GM12874 (cell line): ENCODE measurements at regions not wholly inside any gene's neighbourhood (a gene's known extent, or its start where the extent isn't known, plus 50 kb on each side); places are given as distances from the start of the nearest gene placed in this dataset.

ENCODE experiments used
- TF ChIP-seq, protein P1 (sequence below): IDR thresholded peaks from 2 replicates; pipeline ENCODE4 v1.5.1; 2011; ENCODE audit warnings: low read depth, mild to moderate bottlenecking, control low read depth, low read length, moderate library complexity; ENCODE audit not compliant: insufficient read depth

DNA sequence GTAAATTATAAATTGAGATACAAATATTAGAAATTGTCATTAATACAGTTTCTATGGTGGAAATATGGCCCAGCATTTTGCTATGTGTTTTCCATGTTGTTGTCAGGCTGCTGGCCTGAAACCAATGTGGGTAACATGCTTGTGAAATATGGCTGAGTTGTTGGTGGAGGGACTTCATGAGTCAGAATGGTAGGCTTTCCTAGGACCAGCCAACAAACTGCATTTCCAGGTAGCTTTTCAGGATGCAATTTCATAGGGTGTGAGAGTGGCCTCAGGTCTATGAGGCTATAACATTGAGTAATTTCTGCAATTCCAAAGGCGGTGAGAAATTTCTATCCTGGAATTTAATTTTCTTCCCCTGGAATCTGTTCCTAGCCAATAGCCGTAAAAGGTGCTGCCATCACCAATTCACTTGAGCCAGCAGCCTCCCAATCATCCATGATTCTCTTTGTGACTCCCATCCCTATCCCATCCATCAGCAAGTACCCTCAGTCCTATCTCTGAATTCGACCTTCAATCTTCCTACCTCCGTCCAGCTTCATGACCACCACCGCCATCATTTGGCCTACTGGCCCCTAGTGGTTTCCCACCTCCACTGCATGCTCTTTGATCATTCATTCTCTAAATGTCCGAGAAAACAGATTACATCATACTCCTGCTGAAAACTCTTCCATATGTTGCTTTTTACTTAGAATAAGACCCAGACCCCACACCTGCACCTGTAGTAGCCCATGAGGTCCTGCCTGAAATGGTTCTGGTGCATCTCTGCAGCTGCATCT, 276.6 kb upstream of the CFAP20DC start:
- TF ChIP-seq, protein P1, sequence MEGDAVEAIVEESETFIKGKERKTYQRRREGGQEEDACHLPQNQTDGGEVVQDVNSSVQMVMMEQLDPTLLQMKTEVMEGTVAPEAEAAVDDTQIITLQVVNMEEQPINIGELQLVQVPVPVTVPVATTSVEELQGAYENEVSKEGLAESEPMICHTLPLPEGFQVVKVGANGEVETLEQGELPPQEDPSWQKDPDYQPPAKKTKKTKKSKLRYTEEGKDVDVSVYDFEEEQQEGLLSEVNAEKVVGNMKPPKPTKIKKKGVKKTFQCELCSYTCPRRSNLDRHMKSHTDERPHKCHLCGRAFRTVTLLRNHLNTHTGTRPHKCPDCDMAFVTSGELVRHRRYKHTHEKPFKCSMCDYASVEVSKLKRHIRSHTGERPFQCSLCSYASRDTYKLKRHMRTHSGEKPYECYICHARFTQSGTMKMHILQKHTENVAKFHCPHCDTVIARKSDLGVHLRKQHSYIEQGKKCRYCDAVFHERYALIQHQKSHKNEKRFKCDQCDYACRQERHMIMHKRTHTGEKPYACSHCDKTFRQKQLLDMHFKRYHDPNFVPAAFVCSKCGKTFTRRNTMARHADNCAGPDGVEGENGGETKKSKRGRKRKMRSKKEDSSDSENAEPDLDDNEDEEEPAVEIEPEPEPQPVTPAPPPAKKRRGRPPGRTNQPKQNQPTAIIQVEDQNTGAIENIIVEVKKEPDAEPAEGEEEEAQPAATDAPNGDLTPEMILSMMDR = peak; percentile 27; the same call in 1 of the 2 replicates

DNA sequence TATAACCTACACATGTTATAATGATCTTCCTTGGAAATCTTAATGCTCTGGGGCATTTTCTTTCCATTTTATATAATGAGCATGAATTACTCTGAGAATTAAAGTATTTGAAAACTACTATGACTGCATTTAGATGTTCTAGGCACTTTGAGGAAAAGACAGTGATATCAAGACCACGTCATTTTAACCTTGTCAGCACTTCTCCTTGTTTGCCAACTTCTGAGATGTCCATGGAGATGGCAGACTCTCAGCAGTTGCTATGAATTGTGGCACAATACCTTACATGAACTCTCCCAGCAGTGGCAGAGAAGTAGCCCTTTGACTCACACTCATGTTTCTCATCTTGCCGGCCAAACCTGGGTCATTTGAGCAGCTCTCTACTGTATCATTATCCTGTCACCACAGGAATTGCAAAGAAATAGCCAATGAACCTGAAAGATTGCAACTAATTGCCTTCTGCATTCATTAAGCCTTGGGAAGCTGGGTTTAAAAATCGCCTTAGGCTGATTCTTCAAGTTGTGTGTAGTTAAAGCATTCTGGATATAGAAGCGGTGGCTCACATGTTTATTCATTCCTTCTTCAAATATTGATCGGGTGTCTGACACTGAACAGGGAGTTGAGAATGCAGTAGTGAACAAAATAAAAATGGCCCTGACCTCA, 272.2 kb upstream of the CFAP20DC start:
- TF ChIP-seq, protein P1 = no peak

DNA sequence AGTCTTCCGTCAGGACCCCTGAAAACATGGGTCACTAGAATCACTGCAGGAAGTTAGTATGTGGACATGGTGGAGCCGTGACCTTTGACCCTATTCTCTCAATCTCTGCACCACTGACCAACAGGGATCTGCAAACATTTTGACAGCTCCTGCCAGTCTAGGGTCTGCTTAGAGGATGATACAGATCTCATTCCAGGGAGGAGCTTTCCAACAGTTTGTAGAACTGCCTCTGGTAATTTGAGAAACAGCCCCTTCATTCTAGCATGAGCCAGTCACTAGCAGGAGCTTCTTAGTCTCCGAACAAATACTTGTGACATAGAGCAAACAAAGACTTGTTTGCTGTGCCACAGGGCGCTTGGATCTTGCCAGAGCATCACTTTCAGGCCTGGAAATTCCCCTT, 270.3 kb upstream of the CFAP20DC start:
- TF ChIP-seq, protein P1 = no peak

DNA sequence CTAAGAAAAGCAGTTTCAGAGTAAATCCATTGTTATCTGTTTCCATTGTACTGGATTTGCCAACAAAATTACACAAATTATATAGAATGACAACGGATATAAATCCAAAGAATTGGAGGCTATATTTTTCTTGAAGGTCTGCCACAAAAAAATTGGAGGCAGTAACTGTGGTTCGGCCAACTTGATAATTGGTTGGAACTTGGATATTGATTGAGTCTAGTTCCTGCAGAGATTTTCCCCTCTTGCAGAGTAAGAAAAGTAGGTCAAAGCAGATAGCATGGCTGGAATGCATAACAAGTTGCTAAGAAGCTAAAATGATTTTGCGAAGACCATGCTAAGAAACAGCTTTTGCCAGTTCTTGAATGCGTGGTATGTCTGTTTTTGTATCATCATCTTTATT, 269.6 kb upstream of the CFAP20DC start:
- TF ChIP-seq, protein P1 = no peak

DNA sequence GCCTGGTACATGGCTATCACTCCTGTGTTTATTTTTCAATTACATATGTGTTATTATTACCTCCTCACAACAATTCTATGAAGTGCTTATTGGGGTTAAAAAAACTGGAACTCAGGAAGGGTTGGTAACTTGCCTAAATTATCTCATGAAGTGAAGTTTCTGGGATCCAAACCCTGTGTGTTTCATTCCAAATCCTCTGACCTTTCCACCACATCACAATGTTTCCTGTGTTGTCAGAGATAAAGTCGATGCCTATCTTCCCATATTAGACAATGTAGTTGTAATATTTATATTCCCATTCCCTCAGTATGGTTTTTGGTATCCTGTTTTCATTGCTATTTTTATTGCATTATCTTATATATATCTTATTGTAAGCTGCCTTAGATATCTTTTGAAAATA, 269.1 kb upstream of the CFAP20DC start:
- TF ChIP-seq, protein P1 = no peak

DNA sequence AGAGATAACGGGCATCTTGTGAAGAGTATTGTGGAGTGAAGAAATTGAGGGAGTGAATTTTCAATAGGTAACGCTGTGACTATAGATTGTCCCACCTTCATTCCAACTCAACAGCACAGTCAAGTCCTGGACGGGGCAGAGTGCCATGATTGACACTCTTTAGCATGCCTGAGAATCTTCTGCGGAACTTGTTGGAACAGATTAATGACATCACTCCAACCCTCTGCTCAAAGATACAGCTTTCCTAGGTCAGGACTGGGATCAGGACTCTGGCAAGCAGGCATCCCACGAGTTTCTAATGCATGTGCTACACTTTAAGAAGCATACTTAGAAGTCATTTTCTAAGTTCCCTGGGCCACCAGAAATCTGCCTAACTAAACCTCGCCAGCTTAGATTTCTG, 267.6 kb upstream of the CFAP20DC start:
- TF ChIP-seq, protein P1 = no peak

DNA sequence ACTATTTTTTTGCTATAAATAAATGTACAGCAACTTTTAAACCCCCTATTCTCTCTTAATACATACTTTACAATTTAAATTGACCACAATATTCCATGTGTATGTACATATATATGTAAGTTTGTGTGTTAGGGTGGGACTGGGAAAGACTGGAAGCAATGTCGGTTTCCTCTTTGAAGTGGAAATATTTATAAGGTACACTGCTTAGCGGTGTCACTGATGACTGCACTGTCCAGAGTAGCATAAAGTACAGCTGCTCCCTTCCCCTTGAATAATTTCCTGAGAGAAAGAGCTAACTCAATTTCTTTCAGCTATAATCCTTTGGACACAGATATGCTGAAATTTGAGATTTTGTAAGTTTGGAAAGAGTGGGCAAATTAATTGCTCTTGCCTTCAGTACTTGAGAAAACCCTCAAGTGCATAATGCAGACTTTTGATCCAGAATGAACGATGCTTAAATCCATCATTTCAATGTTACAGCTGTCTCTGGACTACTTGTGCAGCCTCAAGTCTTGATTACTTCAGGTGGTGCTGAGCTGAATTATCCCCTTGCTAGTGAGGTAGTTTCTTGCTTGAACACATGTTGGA, 267.0 kb upstream of the CFAP20DC start:
- TF ChIP-seq, protein P1 = no peak
